ENCODE measurements at regions not wholly inside any gene's neighbourhood (a gene's known extent, or its start where the extent isn't known, plus 50 kb on each side); places are given as distances from the start of the nearest gene placed in this dataset.

- DNase-seq: no peak
Observed at GRCh38 chr4:37126051-37126450, 118.5 kb upstream of the NWD2 start.

DNA sequence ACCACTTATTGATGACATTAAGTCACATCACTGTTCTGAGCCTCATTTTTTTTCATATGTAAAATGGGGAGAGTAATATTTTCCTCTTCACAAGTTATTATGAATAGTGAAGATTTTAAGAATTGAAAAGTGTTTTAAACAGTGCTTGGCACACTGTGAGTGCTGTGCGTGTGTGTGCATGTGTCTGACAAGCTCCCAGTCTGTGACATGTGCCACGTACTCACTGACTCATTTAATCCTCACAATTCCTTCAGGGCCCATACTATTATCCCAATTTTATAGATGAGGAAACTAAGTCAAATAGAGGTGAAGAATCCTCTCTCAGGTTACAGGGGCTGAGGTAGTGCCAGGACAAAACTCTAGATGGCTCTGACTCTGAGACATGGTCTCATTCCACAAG is 114.1 kb upstream of the NWD2 start:
- no peak for DNase-seq

DNA sequence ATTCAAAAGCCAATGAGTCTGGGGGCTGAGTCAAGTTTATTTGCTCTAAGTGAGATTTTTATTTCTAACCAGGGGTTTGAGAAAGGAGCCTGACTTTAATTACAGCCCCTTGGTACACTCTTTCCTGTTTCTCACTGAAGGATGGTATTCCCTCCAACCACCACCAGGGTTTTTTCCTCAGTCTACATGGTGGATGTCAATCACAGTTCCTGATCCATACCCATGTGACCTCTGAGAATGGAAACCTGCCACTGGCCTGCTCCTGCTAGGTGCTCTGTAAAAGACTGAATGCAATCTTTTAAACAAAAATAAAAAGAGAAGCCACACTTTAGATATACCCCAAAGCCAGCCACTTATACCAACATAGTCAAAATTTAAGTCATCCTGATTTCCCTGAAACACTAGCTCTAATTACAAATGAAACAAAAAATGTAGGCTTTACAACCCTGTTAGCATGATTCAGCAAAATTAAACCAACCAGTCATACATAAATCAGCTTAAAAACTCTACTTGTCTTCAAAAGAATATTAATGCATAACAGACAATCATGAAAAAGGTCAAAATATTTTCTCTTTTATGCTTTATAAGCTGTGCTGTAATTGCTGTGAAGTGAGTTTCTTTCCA is 112.1 kb upstream of the NWD2 start:
- DNase-seq: peak; percentile 52

DNA sequence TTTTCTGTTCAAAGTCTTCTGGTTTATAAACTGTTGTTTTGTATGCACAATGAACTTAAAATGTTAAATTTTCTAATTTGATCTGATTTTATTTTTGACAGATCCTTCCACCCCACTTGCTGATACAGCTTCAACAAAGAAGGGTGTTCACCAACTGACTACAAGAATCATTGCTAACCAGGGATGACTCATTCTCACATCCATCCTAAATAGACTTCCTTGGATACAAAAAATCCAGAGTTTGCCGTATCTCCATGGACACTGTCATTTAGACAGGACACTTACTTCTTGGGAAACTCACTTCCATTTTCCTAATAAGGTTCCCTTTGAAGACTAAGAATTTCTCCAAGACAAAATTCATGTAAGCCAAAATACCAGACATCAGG is 111.6 kb upstream of the NWD2 start:
- no peak for DNase-seq

DNA sequence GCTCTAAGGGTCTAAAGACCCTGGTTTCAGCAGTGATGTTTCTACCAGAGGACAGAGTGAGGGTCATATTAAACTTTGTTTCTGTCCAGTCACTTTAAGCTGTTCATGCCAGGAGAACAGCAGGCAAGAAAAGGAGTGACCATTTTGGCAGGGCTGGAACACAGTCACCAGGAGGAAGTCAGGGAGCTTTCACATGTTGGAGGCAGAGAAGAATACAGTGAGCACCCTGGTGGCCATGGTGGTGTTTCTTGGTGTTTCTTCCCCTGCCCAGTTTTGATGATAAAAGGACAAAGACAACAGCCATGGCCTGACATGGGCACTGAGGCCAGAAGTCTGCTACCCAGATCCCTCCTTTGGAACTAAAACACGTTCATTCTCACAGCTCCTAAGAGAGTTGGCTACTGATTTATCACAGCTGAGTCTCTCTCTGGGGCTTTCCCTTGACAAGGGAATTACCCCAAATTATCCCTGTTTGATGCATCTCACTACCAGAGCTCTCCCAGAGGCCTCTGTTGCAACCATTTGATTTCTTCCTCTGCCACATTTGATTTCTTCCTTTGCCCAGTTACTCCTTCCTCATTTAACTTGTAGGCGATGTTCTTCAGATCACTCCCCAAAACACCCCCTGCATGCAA is 106.4 kb upstream of the NWD2 start:
- no peak for DNase-seq

- DNase-seq: no peak
Observed at GRCh38 chr4:37138789-37139188, 105.8 kb upstream of the NWD2 start.

- peak; percentile 81 for DNase-seq
Observed at GRCh38 chr4:37139987-37140386, 104.6 kb upstream of the NWD2 start.

GRCh38 chr4:37146260-37146659 is 98.3 kb upstream of the NWD2 start:
- DNase-seq: no peak

DNA sequence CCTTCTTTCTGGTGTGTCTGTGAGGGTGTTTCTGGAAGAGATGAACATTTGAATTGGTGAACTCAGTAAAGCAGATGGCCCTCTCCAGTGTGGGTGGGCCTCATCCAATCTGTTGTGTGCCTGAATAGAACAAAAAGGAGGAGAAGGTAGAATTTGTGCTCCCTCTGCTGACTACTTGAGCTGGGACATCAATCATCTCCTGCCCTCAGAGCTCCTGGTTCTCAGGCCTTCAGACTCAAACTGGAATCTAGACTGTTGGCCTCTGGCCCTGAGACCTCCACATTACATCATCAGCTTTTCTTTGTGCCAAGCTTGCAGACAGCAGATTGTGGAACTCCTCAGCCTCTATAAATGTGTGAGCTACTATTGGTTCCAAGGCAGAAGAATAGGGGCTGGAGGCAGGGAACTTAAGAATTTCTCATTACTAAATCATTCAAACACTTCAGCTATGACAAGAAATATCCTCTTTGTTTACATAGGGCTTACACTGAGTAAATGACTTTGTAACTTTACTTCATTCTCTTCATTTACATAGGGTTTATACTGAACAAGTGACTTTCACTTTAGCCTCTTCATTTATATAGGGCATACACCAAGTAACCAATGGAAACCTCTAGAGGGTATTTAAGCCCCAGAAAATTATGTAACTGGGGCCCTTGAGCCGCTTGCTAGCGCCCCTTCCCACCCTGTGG is 86.9 kb upstream of the NWD2 start:
- peak; percentile 49 for DNase-seq

DNA sequence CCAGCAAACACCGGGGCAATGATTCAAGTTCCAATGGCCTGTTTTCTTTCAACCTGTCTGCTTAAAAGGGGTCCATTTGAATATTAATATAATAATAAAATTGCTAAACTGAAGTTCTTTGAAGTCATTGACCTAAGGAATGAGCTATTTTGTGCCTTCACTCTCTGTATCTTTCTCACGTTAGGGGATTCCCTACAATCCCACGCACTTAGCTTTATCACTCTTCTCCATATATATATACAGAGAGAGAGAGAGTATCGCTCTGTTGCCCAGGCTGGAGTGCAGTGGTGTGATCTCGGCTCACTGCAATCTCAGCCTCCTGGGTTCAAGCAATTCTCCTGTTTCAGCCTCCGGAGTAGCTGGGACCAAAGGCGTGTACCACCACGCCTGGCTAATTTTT is 83.9 kb upstream of the NWD2 start:
- DNase-seq: no peak

DNA sequence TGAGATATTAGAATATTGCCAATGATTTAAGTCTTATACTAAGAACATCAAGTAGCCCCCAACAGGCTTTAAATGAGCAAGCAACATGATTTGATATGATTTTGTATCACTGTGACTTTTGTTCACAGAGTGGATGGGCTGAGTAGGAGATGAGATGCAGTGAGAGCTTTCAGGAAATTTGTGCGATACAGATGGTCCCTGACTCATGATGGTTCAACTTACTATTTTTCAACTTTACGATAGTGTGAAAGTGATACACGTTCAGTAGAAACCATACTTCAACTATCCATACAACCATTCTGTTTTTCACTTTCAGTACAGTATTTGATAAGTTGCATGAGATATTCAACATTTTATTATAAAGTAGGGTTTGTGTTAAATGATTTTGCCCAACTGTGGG is 78.7 kb upstream of the NWD2 start:
- no peak for DNase-seq

DNA sequence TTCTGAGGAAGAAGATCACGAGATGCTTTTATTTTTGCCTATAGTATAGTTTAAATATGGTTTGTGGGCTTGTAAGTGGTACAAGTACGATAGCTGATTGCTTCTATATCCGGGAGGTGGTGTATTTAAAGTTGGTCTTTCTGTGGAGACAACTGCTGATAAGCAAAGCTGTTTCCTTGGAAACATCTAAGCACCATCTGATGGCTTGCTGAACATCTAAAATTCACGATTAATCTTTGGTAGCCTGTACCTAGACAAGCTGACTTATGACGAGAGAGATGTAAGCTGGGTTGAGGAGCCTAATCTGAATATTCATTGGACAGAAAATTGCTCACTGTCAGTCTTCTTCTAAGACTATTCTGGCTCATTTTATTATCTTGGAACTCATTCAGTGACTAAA is 74.6 kb upstream of the NWD2 start:
- DNase-seq: no peak

- DNase-seq: peak; percentile 26
Observed at GRCh38 chr4:37188100-37188499, 56.4 kb upstream of the NWD2 start.
